H9 (cell line): ENCODE measurements at regions not wholly inside any gene's neighbourhood (a gene's known extent, or its start where the extent isn't known, plus 50 kb on each side); places are given as distances from the start of the nearest gene placed in this dataset.

Experiments
- DNase-seq: peaks from one replicate; pipeline ENCODE4 v3.0.0-alpha.2; 2017
- H2AFZ ChIP-seq: one replicate; pipeline ENCODE4 v1.6.1; 2013; ENCODE audit warnings: mild to moderate bottlenecking, low read length, control low read depth, moderate library complexity
- H2AK5ac ChIP-seq: 2 replicates; pipeline ENCODE4 v1.6.1; 2013; ENCODE audit warnings: low read length, control low read depth, mixed read lengths; ENCODE audit not compliant: insufficient read length
- H2BK120ac ChIP-seq: one replicate; pipeline ENCODE4 v1.6.1; 2013; ENCODE audit warnings: low read depth, mild to moderate bottlenecking, low read length, control low read depth, inconsistent platforms; ENCODE audit not compliant: poor library complexity, severe bottlenecking
- H2BK12ac ChIP-seq: 2 replicates; pipeline ENCODE4 v1.6.1; 2013; ENCODE audit warnings: low read length, control low read depth, mixed read lengths, low read depth; ENCODE audit not compliant: insufficient read length
- H2BK15ac ChIP-seq: 2 replicates; pipeline ENCODE4 v1.6.1; 2013; ENCODE audit warnings: low read depth, low read length, control low read depth
- H2BK20ac ChIP-seq: one replicate; pipeline ENCODE4 v1.6.1; 2013; ENCODE audit warnings: low read depth, mild to moderate bottlenecking, low read length, control low read depth, inconsistent platforms; ENCODE audit not compliant: poor library complexity, severe bottlenecking
- H2BK5ac ChIP-seq: 2 replicates; pipeline ENCODE4 v1.6.1; 2013; ENCODE audit warnings: low read length, control low read depth, mixed read lengths; ENCODE audit not compliant: insufficient read length
- H3K14ac ChIP-seq: 2 replicates; pipeline ENCODE4 v1.6.1; 2013; ENCODE audit warnings: low read length, control low read depth; ENCODE audit not compliant: insufficient read depth
- H3K18ac ChIP-seq: 2 replicates; pipeline ENCODE4 v1.6.1; 2013; ENCODE audit warnings: low read depth, mild to moderate bottlenecking, mixed read lengths, low read length, control low read depth; ENCODE audit not compliant: insufficient read length
- H3K23ac ChIP-seq: 2 replicates; pipeline ENCODE4 v1.6.1; 2013; ENCODE audit warnings: low read length, control low read depth, mixed read lengths, low read depth; ENCODE audit not compliant: insufficient read length
- H3K23me2 ChIP-seq: 2 replicates; pipeline ENCODE4 v1.6.1; 2013; ENCODE audit warnings: low read depth, mild to moderate bottlenecking, mixed read lengths, low read length, control low read depth; ENCODE audit not compliant: insufficient read length, poor library complexity, severe bottlenecking
- H3K27ac ChIP-seq: 2 replicates; pipeline ENCODE4 v1.5.1; 2013; ENCODE audit warnings: low read length, control low read depth, mixed read lengths, low read depth; ENCODE audit not compliant: insufficient read length
- H3K27me3 ChIP-seq: 2 replicates; pipeline ENCODE4 v1.6.1; 2013; ENCODE audit warnings: low read length, control low read depth, inconsistent platforms; ENCODE audit not compliant: insufficient read depth
- H3K4ac ChIP-seq: 2 replicates; pipeline ENCODE4 v1.6.1; 2013; ENCODE audit warnings: low read depth, mild to moderate bottlenecking, control low read depth, inconsistent platforms, low read length, moderate library complexity
- H3K4me1 ChIP-seq: 2 replicates; pipeline ENCODE4 v1.6.1; 2013; ENCODE audit warnings: low read length, control low read depth, inconsistent platforms; ENCODE audit not compliant: insufficient read depth
- H3K4me2 ChIP-seq: 2 replicates; pipeline ENCODE4 v1.6.1; 2013; ENCODE audit warnings: low read length, control low read depth, mixed read lengths; ENCODE audit not compliant: insufficient read length, insufficient read depth
- H3K56ac ChIP-seq: 2 replicates; pipeline ENCODE4 v1.6.1; 2013; ENCODE audit warnings: low read depth, mild to moderate bottlenecking, mixed read lengths, low read length, control low read depth; ENCODE audit not compliant: insufficient read length
- H3K79me1 ChIP-seq: 2 replicates; pipeline ENCODE4 v1.6.1; 2013; ENCODE audit warnings: low read depth, mild to moderate bottlenecking, moderate library complexity, low read length, control low read depth, inconsistent platforms; ENCODE audit not compliant: insufficient read depth, poor library complexity, severe bottlenecking
- H3K79me2 ChIP-seq: 2 replicates; pipeline ENCODE4 v1.6.1; 2013; ENCODE audit warnings: low read length, control low read depth, inconsistent platforms; ENCODE audit not compliant: insufficient read depth
- H3K9ac ChIP-seq: 2 replicates; pipeline ENCODE4 v1.6.1; 2013; ENCODE audit warnings: low read length, control low read depth, mixed read lengths; ENCODE audit not compliant: insufficient read length; ENCODE audit errors: extremely low read depth
- H3K9me3 ChIP-seq: one replicate; pipeline ENCODE4 v1.6.1; 2013; ENCODE audit warnings: low read depth, low read length, inconsistent platforms; ENCODE audit not compliant: control insufficient read depth
- H3T11ph ChIP-seq: one replicate; pipeline ENCODE4 v1.6.1; 2013; ENCODE audit warnings: mild to moderate bottlenecking, low read length, control low read depth, inconsistent platforms
- H4K20me1 ChIP-seq: one replicate; pipeline ENCODE4 v1.6.1; 2013; ENCODE audit not compliant: control insufficient read depth, insufficient read length, insufficient read depth
- H4K5ac ChIP-seq: 2 replicates; pipeline ENCODE4 v1.6.1; 2013; ENCODE audit warnings: low read depth, mild to moderate bottlenecking, mixed read lengths, low read length, control low read depth; ENCODE audit not compliant: insufficient read length
- H4K8ac ChIP-seq: replicated peaks from 2 replicates; pipeline ENCODE4 v1.6.1; 2013; ENCODE audit warnings: low read length, control low read depth, mixed read lengths, low read depth; ENCODE audit not compliant: insufficient read length
- H4K91ac ChIP-seq: 2 replicates; pipeline ENCODE4 v1.6.1; 2013; ENCODE audit warnings: low read depth, mild to moderate bottlenecking, moderate library complexity, mixed read lengths, low read length, control low read depth; ENCODE audit not compliant: insufficient read length
- H3K27ac Mint-ChIP-seq, 3 experiments: 2 replicates in 2 of 3; 3 replicates in 1 of 3; pipeline ENCODE4 v1.8.0; 2020 to 2021; ENCODE audit warnings: mixed read lengths in 3 of 3, mild to moderate bottlenecking in 1 of 3, moderate library complexity in 1 of 3
- H3K27me3 Mint-ChIP-seq: 2 replicates; pipeline ENCODE4 v1.8.0; 2021; ENCODE audit warnings: low read depth, mild to moderate bottlenecking, moderate library complexity, mixed read lengths
- H3K36me3 Mint-ChIP-seq, 3 experiments: 2 replicates in 2 of 3; 3 replicates in 1 of 3; pipeline ENCODE4 v1.8.0; 2020 to 2021; ENCODE audit warnings: low read depth in 3 of 3, mixed read lengths in 3 of 3; ENCODE audit not compliant: insufficient read depth in 1 of 3
- H3K4me1 Mint-ChIP-seq, 2 experiments: 2 replicates each; pipeline ENCODE4 v1.8.0; 2020; ENCODE audit warnings: mixed read lengths in 2 of 2
- H3K4me3 Mint-ChIP-seq, 2 experiments: 2 replicates in 1 of 2; 3 replicates in 1 of 2; pipeline ENCODE4 v1.8.0; 2020 to 2021; ENCODE audit warnings: mild to moderate bottlenecking in 2 of 2, mixed read lengths in 2 of 2, moderate library complexity in 1 of 2
- H3K9me3 Mint-ChIP-seq, 2 experiments: 2 replicates in 1 of 2; 3 replicates in 1 of 2; pipeline ENCODE4 v1.8.0; 2020; ENCODE audit warnings: mild to moderate bottlenecking in 2 of 2, mixed read lengths in 2 of 2, moderate library complexity in 1 of 2
- CTCF ChIP-seq: fragments of 200-600 bp; sonication (generic); conservative IDR thresholded peaks from 3 replicates; pipeline ENCODE4 v1.8.0; 2021; ENCODE audit warnings: antibody characterized with exemption, mild to moderate bottlenecking
- WGBS: extraction: QIAGEN DNeasy Blood & Tissue Kit; methylation state at CpG from one replicate; pipeline ENCODE4 v1.1.7; 2013; ENCODE audit warnings: missing lambda C conversion rate, low lambda C conversion rate, mixed read lengths; ENCODE audit not compliant: insufficient read length; ENCODE audit errors: extremely low coverage; 5-methylcytosine and 5-hydroxymethylcytosine counted together

GRCh38 chr17:31757097-31757496 is 101.9 kb downstream of the COPRS start:
- Histone ChIP-seq H3K18ac (no peak overlapping the region), H3K79me1 (no peaks in the 10 kb centered on the region), H2BK5ac (no peak overlapping the region), H3K14ac (no peak overlapping the region), H3K23ac (no peak overlapping the region), H4K91ac (no peak overlapping the region), H2AK5ac (no peak overlapping the region), H3K56ac (no peak overlapping the region), H4K20me1 (no peaks in the 10 kb centered on the region), H3K4me1 (no peaks in the 10 kb centered on the region), H2BK12ac (no peak overlapping the region), H3K23me2 (no peaks in the 10 kb centered on the region), H3K9me3 (no peaks in the 10 kb centered on the region), H3K4ac (no peak overlapping the region), H2AFZ (no peak overlapping the region), H3K27ac (no peak overlapping the region), H2BK20ac (no peak overlapping the region), H4K5ac (no peak overlapping the region), H3T11ph (no peak overlapping the region), H3K79me2 (no peaks in the 10 kb centered on the region), H2BK120ac (no peak overlapping the region), H3K4me2 (no peak overlapping the region), H4K8ac (no peak overlapping the region), H2BK15ac (no peak overlapping the region), H3K27me3 (no peaks in the 10 kb centered on the region), H3K9ac (no peak overlapping the region)
- Mint-ChIP-seq H3K27me3 (no peaks in the 10 kb centered on the region), H3K4me1 (no peaks in the 10 kb centered on the region), H3K4me3 (no peak overlapping the region), H3K36me3 (no peaks in the 10 kb centered on the region; a peak in 1 of 7 replicates), H3K27ac (no peak overlapping the region), H3K9me3 (peaks cover 0 to 2% of the 10 kb centered on the region in 2 experiments; a peak in 1 of 5 replicates)
- DNase-seq, result no peak
- TF ChIP-seq CTCF, result no peak
- no CpG with 5 or more reads among the region's 2 CpGs for WGBS
